GM23338 (cell line): ENCODE measurements at regions not wholly inside any gene's neighbourhood (a gene's known extent, or its start where the extent isn't known, plus 50 kb on each side); places are given as distances from the start of the nearest gene placed in this dataset.

ENCODE experiments used
- ATAC-seq: fragments of 200-7000 bp; cut with Tn5 transposase; 3 replicates; pipeline ENCODE4 v1.9.1; 2020
- DNase-seq: peaks from one replicate; pipeline ENCODE4 v3.0.0-alpha.2; 2015; ENCODE audit warnings: low spot score
- H2AFZ ChIP-seq: fragments of 200-600 bp; sonication (generic); 2 replicates; pipeline ENCODE4 v1.8.0; 2016; ENCODE audit warnings: antibody characterized with exemption, mild to moderate bottlenecking, moderate library complexity
- H3F3A ChIP-seq: fragments of 200-600 bp; sonication (generic); replicated peaks from 2 replicates; pipeline ENCODE4 v1.8.0; 2017; ENCODE audit warnings: antibody characterized with exemption, mixed run types, low read depth
- H3K27ac ChIP-seq: fragments of 200-600 bp; sonication (generic); 2 replicates; pipeline ENCODE4 v1.6.1; 2016; ENCODE audit warnings: low read depth
- H3K27me3 ChIP-seq: fragments of 200-600 bp; sonication (generic); 2 replicates; pipeline ENCODE4 v1.8.0; 2016; ENCODE audit warnings: mild to moderate bottlenecking, mixed run types, moderate library complexity; ENCODE audit not compliant: insufficient read depth
- H3K36me3 ChIP-seq: fragments of 200-600 bp; sonication (generic); 2 replicates; pipeline ENCODE4 v1.8.0; 2016; ENCODE audit warnings: mild to moderate bottlenecking; ENCODE audit not compliant: insufficient read depth
- H3K4me1 ChIP-seq: fragments of 200-600 bp; sonication (generic); 2 replicates; pipeline ENCODE4 v1.8.0; 2016; ENCODE audit warnings: mild to moderate bottlenecking, moderate library complexity; ENCODE audit not compliant: insufficient read depth
- H3K4me2 ChIP-seq: fragments of 200-600 bp; sonication (generic); 2 replicates; pipeline ENCODE4 v1.7.1; 2017; ENCODE audit warnings: mixed run types
- H3K4me3 ChIP-seq: fragments of 200-600 bp; sonication (generic); 2 replicates; pipeline ENCODE4 v1.6.1; 2016; ENCODE audit warnings: mixed run types
- H3K79me2 ChIP-seq: fragments of 200-600 bp; sonication (generic); replicated peaks from 2 replicates; pipeline ENCODE4 v1.8.0; 2017; ENCODE audit warnings: mild to moderate bottlenecking; ENCODE audit not compliant: insufficient read depth
- H3K9me2 ChIP-seq: fragments of 200-600 bp; sonication (generic); 2 replicates; pipeline ENCODE4 v1.8.0; 2017; ENCODE audit not compliant: insufficient read depth
- H4K20me1 ChIP-seq: fragments of 200-600 bp; sonication (generic); replicated peaks from 2 replicates; pipeline ENCODE4 v1.8.0; 2017; ENCODE audit warnings: mild to moderate bottlenecking; ENCODE audit not compliant: insufficient read depth
- H3K27ac Mint-ChIP-seq: 2 replicates; pipeline ENCODE4 v1.8.0; 2020; ENCODE audit warnings: inconsistent platforms, mild to moderate bottlenecking, moderate library complexity, mixed read lengths
- H3K27me3 Mint-ChIP-seq: 3 replicates; pipeline ENCODE4 v1.8.0; 2022; ENCODE audit warnings: low read depth, mild to moderate bottlenecking, moderate library complexity, mixed read lengths, inconsistent platforms; ENCODE audit not compliant: insufficient read depth, poor library complexity
- H3K36me3 Mint-ChIP-seq: 3 replicates; pipeline ENCODE4 v1.8.0; 2021; ENCODE audit warnings: low read depth, mild to moderate bottlenecking, inconsistent platforms, moderate library complexity, mixed read lengths
- H3K4me1 Mint-ChIP-seq: 3 replicates; pipeline ENCODE4 v1.8.0; 2020; ENCODE audit warnings: mild to moderate bottlenecking, inconsistent platforms, mixed read lengths
- H3K4me3 Mint-ChIP-seq: 3 replicates; pipeline ENCODE4 v1.8.0; 2021; ENCODE audit warnings: moderate library complexity, mild to moderate bottlenecking, inconsistent platforms, mixed read lengths
- H3K9me3 Mint-ChIP-seq: 3 replicates; pipeline ENCODE4 v1.8.0; 2020; ENCODE audit warnings: moderate library complexity, mild to moderate bottlenecking, inconsistent platforms, mixed read lengths
- CREB1 ChIP-seq: fragments of 250-450 bp; sonication (Bioruptor Pico); IDR thresholded peaks from 2 replicates; pipeline ENCODE4 v1.5.0; 2020; ENCODE audit warnings: low read depth, mild to moderate bottlenecking, moderate library complexity
- CTCF ChIP-seq, 2 experiments: fragments of 200-600 bp in 1 of 2; sonication (generic) in 1 of 2; conservative IDR thresholded peaks; 2 replicates each; pipeline versions ENCODE4 v1.5.1 to v1.6.1; 2016 to 2017; ENCODE audit warnings: antibody characterized with exemption in 2 of 2, low read depth in 2 of 2, mild to moderate bottlenecking in 2 of 2, moderate library complexity in 1 of 2
- EZH2 ChIP-seq: fragments of 200-600 bp; sonication (generic); IDR thresholded peaks from one replicate; pipeline ENCODE4 v1.8.0; 2017; ENCODE audit warnings: antibody characterized with exemption, mild to moderate bottlenecking, low read depth; ENCODE audit not compliant: unreplicated experiment
- EZH2phosphoT487 ChIP-seq: fragments of 200-600 bp; sonication (generic); IDR thresholded peaks from one replicate; pipeline ENCODE4 v1.8.1; 2018; ENCODE audit warnings: antibody characterized with exemption; ENCODE audit not compliant: unreplicated experiment
- JUNB ChIP-seq: IDR thresholded peaks from one replicate; pipeline ENCODE4 v1.6.1; 2016; ENCODE audit warnings: antibody characterized with exemption; ENCODE audit not compliant: unreplicated experiment
- NANOG ChIP-seq: IDR thresholded peaks from 2 replicates; pipeline ENCODE4 v1.6.1; 2016; ENCODE audit warnings: antibody characterized with exemption, borderline replicate concordance
- POLR2AphosphoS5 ChIP-seq: IDR thresholded peaks from 2 replicates; pipeline ENCODE4 v1.6.1; 2016; ENCODE audit warnings: antibody characterized with exemption, low read depth
- STAT1 ChIP-seq: IDR thresholded peaks from one replicate; pipeline ENCODE4 v1.6.1; 2016; ENCODE audit warnings: antibody characterized with exemption; ENCODE audit not compliant: unreplicated experiment
- ZNF114 ChIP-seq: fragments of 250-450 bp; sonication (Bioruptor Pico); IDR thresholded peaks from 2 replicates; pipeline ENCODE4 v1.5.0; 2020; ENCODE audit warnings: mild to moderate bottlenecking, moderate library complexity
- ZNF331 ChIP-seq: fragments of 250-450 bp; sonication (Bioruptor Pico); IDR thresholded peaks from 2 replicates; pipeline ENCODE4 v1.5.0; 2020; ENCODE audit warnings: low read depth, mild to moderate bottlenecking, moderate library complexity
- ZNF462 ChIP-seq: fragments of 250-450 bp; sonication (Bioruptor Pico); IDR thresholded peaks from 2 replicates; pipeline ENCODE4 v1.5.0; 2020; ENCODE audit warnings: mild to moderate bottlenecking, moderate library complexity
- TF ChIP-seq, protein P1 (sequence below): IDR thresholded peaks from 2 replicates; pipeline ENCODE4 v1.6.1; 2016; ENCODE audit warnings: antibody characterized with exemption
- TF ChIP-seq, protein P2 (sequence below): IDR thresholded peaks from one replicate; pipeline ENCODE4 v1.6.1; 2018; ENCODE audit warnings: antibody characterized with exemption; ENCODE audit not compliant: unreplicated experiment

GRCh38 chr5:39948341-39948740 lies 523.6 kb upstream of the DAB2 start:
- no peaks in the 10 kb centered on the region for H3K27me3 ChIP-seq
- Mint-ChIP-seq H3K4me1 (no peaks in the 10 kb centered on the region), H3K27me3 (no peaks in the 10 kb centered on the region), H3K4me3 (no peak overlapping the region), H3K36me3 (no peaks in the 10 kb centered on the region), H3K9me3 (no peaks in the 10 kb centered on the region; the same call in 2 of the 3 replicates), H3K27ac (no peak overlapping the region)
- no peak overlapping the region for H3K4me3 ChIP-seq
- H3K9me2 ChIP-seq: no peaks in the 10 kb centered on the region
- no peaks in the 10 kb centered on the region for H3K79me2 ChIP-seq
- TF ChIP-seq ZNF114 (no peak), ZNF331 (CRISPR knock-in tag) (no peak), EZH2 (no peak), CREB1 (CRISPR knock-in tag) (no peak), CTCF (conservative IDR thresholded peaks at IDR 0.05; ENCODE audit: low read depth in 2 of 2) (no peak), JUNB (no peak), ZNF462 (CRISPR knock-in tag) (no peak), POLR2AphosphoS5 (no peak), STAT1 (no peak), EZH2phosphoT487 (no peak), NANOG (no peak)
- TF ChIP-seq, protein P1, sequence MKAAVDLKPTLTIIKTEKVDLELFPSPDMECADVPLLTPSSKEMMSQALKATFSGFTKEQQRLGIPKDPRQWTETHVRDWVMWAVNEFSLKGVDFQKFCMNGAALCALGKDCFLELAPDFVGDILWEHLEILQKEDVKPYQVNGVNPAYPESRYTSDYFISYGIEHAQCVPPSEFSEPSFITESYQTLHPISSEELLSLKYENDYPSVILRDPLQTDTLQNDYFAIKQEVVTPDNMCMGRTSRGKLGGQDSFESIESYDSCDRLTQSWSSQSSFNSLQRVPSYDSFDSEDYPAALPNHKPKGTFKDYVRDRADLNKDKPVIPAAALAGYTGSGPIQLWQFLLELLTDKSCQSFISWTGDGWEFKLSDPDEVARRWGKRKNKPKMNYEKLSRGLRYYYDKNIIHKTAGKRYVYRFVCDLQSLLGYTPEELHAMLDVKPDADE: no peak
- TF ChIP-seq, protein P2, sequence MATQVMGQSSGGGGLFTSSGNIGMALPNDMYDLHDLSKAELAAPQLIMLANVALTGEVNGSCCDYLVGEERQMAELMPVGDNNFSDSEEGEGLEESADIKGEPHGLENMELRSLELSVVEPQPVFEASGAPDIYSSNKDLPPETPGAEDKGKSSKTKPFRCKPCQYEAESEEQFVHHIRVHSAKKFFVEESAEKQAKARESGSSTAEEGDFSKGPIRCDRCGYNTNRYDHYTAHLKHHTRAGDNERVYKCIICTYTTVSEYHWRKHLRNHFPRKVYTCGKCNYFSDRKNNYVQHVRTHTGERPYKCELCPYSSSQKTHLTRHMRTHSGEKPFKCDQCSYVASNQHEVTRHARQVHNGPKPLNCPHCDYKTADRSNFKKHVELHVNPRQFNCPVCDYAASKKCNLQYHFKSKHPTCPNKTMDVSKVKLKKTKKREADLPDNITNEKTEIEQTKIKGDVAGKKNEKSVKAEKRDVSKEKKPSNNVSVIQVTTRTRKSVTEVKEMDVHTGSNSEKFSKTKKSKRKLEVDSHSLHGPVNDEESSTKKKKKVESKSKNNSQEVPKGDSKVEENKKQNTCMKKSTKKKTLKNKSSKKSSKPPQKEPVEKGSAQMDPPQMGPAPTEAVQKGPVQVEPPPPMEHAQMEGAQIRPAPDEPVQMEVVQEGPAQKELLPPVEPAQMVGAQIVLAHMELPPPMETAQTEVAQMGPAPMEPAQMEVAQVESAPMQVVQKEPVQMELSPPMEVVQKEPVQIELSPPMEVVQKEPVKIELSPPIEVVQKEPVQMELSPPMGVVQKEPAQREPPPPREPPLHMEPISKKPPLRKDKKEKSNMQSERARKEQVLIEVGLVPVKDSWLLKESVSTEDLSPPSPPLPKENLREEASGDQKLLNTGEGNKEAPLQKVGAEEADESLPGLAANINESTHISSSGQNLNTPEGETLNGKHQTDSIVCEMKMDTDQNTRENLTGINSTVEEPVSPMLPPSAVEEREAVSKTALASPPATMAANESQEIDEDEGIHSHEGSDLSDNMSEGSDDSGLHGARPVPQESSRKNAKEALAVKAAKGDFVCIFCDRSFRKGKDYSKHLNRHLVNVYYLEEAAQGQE: no peak
- no peaks in the 10 kb centered on the region for H3K36me3 ChIP-seq
- no peak overlapping the region for H3K27ac ChIP-seq
- H3K4me1 ChIP-seq: no peaks in the 10 kb centered on the region
- no peak overlapping the region for H3K4me2 ChIP-seq
- H3F3A ChIP-seq: no peaks in the 10 kb centered on the region
- no peaks in the 10 kb centered on the region for H4K20me1 ChIP-seq
- no peak overlapping the region for H2AFZ ChIP-seq
- ATAC-seq (no peak), DNase-seq (no peak)
